ENCODE measurements at regions not wholly inside any gene's neighbourhood (a gene's known extent, or its start where the extent isn't known, plus 50 kb on each side); places are given as distances from the start of the nearest gene placed in this dataset.

DNA sequence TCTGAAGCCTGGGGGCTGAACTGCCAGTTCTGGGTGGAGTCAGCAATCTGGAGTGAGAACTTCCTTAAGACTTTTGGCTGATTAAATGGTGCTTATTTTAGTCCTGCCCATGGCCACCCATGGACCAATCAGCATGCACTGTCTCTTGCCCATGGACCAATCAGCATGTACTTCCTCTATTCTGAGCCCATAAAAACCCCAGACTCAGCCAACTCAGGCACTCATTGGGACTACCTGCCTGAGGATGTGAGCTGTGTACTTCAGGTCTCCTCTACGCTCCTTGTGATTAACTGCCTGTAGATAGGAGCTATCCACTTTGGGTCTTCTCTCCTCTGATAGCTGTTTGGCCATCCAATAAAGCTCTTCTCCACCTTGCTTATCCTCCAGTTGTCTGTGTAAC lies 342.3 kb upstream of the CCDC179 start:
- no peak overlapping the region for H3K4me3 ChIP-seq
- H3K36me3 ChIP-seq: no peaks in the 10 kb centered on the region
- no peaks in the 10 kb centered on the region for H3K27me3 ChIP-seq
- ATAC-seq (no peak), DNase-seq (no peak)
- intact Hi-C loops (cut with DNase I; ENCODE audit: low total_unique reads) (no loop called here), in situ Hi-C loops (cut with MboI; ENCODE audit: low sequenced_read_pairs in 4 of 4) (no loop called here)
- H3K4me1 ChIP-seq: no peaks in the 10 kb centered on the region
- peaks cover 0 to 4% (median 0%) of the 10 kb centered on the region in 3 donors for H3K9me3 ChIP-seq
- TF ChIP-seq CTCF (IDR thresholded peaks at IDR 0.05 in 4 of 5, conservative IDR thresholded peaks at IDR 0.05 in 1 of 5): no peak
- TF ChIP-seq POLR2A (IDR thresholded peaks at IDR 0.05): no peak
- H3K27ac ChIP-seq: no peak overlapping the region

GRCh38 chr11:23205156-23205871 lies 345.0 kb upstream of the CCDC179 start:
- Histone ChIP-seq H3K9me3 (peaks cover 0 to 4% (median 0%) of the 10 kb centered on the region in 3 donors), H3K27ac (no peak overlapping the region), H3K4me3 (no peak overlapping the region), H3K27me3 (no peaks in the 10 kb centered on the region), H3K4me1 (no peaks in the 10 kb centered on the region), H3K36me3 (no peaks in the 10 kb centered on the region)
- ATAC-seq: no peak
- in situ Hi-C loops (cut with MboI; ENCODE audit: low sequenced_read_pairs in 4 of 4): no loop called here
- TF ChIP-seq CTCF (IDR thresholded peaks at IDR 0.05 in 4 of 5, conservative IDR thresholded peaks at IDR 0.05 in 1 of 5) (no peak), POLR2A (IDR thresholded peaks at IDR 0.05) (no peak)
- intact Hi-C loops (cut with DNase I; ENCODE audit: low total_unique reads): no loop called here
- DNase-seq: no peak

DNA sequence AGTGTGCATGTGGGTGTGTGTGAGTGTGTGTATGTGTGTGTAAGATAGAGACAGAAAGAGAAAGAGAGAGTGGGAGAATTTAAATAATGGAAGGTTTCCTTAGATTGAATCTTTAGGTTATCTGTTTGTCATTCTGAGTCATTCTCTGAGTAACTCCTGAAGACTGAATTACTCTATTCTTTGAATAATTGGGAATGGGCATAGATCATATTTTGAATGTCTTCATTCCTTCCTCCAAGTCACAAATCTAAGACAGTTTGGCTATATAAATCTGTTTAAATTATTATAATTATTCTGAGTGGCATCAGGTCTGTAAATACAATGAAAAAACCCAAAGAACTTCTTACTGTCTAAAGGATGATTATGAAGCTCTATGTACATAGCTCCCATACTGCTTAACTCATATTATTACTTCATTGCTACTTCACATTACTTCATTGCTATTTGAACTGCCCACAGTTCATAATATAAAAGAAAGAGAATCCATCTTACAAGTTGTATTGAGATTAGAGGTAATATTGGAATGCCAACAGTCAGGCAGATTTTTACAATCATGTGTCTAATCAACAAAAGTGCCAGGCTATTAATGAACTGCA lies 346.6 kb upstream of the CCDC179 start:
- Histone ChIP-seq H3K4me3 (no peak overlapping the region), H3K4me1 (no peaks in the 10 kb centered on the region), H3K36me3 (no peaks in the 10 kb centered on the region), H3K9me3 (peaks cover 0 to 4% (median 0%) of the 10 kb centered on the region in 3 donors), H3K27ac (no peak overlapping the region), H3K27me3 (no peaks in the 10 kb centered on the region)
- no peak for ATAC-seq
- in situ Hi-C loops (cut with MboI; ENCODE audit: low sequenced_read_pairs in 4 of 4) (no loop called here), intact Hi-C loops (cut with DNase I; ENCODE audit: low total_unique reads) (no loop called here)
- no peak for DNase-seq
- TF ChIP-seq CTCF (IDR thresholded peaks at IDR 0.05 in 4 of 5, conservative IDR thresholded peaks at IDR 0.05 in 1 of 5) (no peak), POLR2A (IDR thresholded peaks at IDR 0.05) (no peak)

DNA sequence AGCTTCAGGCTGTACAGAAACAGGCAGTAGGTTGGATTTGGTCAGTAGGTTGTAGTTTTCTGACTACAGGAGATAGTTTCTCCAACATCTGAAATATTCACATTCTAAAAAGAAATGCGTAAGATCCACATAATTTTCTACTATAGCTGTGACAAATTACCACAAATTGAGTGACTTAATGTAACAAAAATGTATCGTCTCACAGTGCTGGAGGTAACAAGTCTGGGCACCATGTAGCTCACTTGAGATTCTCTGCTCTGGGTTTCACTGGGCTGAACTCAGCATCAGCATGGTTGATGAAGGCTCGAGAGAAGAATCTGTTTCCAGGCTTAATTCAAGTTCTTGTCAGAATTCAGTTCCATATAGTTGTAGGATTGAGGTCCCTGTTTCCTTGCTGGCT lies 350.9 kb upstream of the CCDC179 start:
- ATAC-seq: no peak
- H3K9me3 ChIP-seq: no peaks in the 10 kb centered on the region
- in situ Hi-C loops (cut with MboI; ENCODE audit: low sequenced_read_pairs in 4 of 4) (no loop called here), intact Hi-C loops (cut with DNase I; ENCODE audit: low total_unique reads) (no loop called here)
- TF ChIP-seq POLR2A (IDR thresholded peaks at IDR 0.05): no peak
- TF ChIP-seq CTCF (IDR thresholded peaks at IDR 0.05 in 4 of 5, conservative IDR thresholded peaks at IDR 0.05 in 1 of 5): no peak
- no peaks in the 10 kb centered on the region for H3K4me1 ChIP-seq
- DNase-seq: no peak
- no peak overlapping the region for H3K4me3 ChIP-seq
- no peaks in the 10 kb centered on the region for H3K36me3 ChIP-seq
- H3K27ac ChIP-seq: no peak overlapping the region
- H3K27me3 ChIP-seq: no peaks in the 10 kb centered on the region
